Stimulated activated CD8-positive, alpha-beta memory T cell treated with anti-CD3 and anti-CD28 coated beads, Interleukin-7, amount 100 ng/mL, for 48 hours (primary cell): ENCODE measurements at regions not wholly inside any gene's neighbourhood (a gene's known extent, or its start where the extent isn't known, plus 50 kb on each side); places are given as distances from the start of the nearest gene placed in this dataset.
A peak's percentile ranks its signal among the peaks of the same experiment; 100 is the strongest.
"Not testable (repeated sequence)": the region's sequence is repeated elsewhere in the genome, so short reads cannot be mapped to it uniquely, and the experiment has no call there.

Experiments
- DNase-seq, 2 donors: peaks; one replicate each; pipeline ENCODE4 v3.0.0-alpha.2; 2020; ENCODE audit warnings: low read depth in 1 of 2; ENCODE audit errors: extremely low read depth in 1 of 2

DNA sequence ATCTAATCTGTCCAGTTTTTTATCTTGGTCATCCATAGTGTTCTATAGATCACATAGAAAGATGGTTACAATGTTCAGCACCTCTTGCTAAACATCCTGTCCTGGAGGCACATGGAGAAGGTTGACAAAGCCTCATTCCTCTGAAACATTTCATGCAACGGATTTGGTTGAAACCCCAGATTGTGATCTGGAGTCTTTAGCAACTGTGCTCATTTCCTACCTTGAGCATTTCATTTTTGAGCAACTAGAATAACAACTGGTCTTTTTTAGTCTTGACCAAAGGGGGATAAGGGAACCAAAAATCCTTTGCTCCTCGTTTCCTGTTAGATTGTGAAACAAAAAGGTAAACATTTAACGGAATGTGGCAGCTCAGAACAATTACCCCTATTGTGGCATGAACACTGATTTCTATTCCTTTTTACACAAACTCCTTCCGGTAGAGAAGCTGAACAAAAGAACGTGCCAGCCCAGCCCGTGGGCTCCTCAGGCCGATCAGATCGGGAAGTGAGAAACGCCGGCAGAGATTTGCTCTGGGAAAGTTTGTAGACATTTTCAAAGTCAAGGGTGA, 94.7 kb upstream of the ERRFI1 start:
- DNase-seq, result no peak

DNA sequence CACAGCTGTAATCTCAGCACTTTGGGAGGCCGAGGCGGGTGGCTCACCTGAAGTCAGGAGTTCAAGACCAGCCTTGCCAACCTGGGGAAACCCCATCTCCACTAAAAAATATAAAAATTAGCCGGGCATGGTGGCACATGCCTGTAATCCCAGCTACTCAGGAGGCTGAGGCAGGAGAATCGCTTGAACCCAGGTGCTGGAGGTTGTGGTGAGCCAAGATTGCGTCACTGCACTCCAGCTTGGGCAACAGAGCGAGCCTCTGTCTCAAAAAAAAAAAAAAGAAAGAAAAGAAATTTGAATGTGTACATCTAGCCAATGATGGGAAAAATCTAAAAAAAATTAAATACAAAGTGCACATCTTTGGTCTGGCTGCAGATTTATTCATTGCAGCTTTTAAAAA, 92.6 kb upstream of the ERRFI1 start:
- DNase-seq, result not testable (repeated sequence)

DNA sequence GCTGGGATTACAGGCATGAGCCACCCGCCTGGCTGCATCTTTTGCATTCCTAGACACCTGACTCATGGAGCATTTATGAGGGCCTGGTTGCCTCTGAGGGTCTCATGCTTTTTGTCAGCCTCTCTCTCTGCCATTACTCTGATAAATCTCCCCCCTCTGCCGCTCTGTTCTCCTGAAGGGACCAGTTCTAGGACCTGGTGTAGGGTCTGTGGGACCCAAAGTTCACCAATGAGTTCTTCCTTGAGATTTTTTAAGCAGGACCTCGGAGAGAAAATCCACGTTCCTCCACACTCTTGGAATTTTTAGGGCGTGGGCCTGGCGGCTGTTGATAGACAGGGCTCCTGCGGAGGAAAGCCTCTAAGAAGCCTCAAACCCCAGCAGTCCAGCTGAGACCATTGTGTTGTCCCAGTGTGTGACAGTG, 91.9 kb upstream of the ERRFI1 start:
- no peak for DNase-seq

DNA sequence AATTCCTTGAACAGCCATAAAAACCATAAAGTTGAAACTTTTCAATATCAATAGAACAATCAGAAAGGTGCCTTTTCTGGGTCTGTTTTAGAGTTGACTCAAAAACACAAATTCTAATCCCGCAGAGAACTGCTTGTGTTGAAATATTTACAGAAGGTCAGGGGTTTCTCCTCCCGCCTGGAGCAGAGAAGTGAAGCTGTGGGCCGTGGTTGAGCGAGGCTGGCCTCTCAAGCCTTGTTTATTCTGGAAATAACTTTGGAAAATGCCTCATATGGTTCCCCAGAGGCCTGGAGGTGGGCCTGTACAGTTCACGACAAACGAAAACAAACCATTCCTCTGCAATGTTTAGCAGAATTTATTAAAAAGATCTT, 90.8 kb upstream of the ERRFI1 start:
- no peak for DNase-seq

DNA sequence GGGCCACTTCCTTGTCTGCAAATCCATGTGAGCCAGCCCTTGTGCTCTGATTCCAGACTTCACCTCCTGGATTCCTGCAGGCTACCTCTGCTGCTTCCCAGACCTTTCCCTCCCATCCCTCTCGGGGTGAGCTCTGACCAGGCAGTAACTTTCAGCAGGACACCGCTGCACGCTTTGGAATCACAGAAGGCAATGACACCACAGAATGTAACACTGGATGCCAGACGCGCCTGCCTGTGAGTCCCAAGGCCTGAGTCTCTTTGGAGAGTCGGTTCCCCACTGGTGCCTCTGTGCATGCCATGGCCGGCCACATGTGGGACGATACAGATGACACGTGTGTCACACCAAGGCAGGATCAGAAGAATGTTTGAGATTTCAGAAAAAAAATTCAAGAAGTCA, 89.7 kb upstream of the ERRFI1 start:
- DNase-seq, result no peak

DNA sequence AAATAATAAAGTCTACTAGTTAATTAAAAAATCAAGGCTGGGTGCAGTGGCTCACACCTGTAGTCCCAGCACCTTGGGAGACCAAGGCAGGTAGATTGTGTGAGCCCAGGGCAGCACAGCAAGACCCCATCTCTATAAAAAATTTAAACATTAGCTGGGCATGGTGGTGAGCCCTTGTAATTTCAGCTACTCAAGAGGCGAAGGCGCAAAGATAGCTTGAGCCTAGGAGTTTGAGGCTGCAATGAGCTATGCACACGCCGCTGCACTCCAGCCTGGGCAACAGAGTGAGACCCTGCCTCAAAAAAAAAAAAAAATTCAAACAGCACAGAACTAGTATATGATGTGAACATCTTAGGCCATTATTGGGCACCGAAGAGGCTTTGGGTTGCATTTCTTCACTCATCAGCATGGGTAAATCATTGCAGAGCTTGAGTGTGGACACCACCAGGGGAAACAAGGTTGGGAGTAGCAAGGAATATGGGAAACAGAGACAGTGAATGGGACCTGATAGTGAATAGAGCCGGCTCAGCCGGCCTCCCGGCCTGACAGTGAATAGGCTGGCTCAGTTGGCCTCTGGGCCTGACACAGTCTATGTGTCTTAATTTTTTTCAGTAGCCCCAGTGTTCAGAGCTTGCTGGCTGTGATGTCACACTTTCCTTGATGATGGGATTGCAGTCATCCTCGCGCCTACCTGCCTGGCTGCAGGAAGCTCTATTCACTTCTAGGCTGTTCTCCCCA, 89.1 kb upstream of the ERRFI1 start:
- no peak for DNase-seq

DNA sequence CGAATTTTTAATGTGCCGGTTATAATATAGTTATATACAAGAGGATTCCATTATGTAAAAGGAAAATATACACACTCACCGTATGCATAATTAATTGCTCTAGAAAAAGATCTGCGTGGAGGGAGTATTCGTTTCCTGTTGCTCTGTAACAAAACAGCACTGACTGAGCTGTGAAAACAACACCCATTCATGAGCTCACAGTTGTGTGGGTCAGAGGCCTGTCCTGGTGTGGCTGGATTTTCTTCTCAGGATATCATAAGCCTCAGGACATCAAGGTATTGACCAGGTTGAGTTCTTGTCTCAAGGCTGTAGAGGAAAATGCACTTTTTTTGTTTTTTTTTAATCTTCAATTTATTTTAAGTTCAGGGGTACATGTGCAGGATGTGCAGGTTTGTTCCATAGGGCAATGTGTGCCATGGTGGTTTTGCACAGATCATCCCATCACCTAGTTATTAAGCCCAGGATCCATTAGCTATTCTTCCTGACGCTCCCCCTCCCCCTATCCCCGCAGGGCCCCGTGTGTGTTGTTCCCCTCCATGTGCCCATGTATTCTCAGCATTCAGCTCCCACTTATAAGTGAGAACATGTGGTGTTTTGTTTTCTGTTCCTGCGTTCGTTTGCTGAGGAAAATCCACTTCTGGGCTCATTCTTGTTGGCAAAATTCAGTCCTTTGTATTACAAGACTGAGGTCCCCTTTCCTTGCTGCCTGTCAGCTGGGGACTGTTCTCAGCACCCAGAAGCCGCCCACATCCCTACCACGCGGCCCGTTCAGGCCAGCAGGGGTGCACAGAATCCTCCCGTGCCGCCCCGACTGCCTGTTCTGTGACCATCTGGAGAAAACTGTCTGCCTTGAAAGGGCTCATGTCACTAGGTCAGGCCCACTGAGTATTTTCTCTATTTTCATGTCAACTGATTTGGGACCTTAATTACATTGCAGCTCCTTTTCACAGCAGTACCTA, 87.4 kb upstream of the ERRFI1 start:
- no peak for DNase-seq

DNA sequence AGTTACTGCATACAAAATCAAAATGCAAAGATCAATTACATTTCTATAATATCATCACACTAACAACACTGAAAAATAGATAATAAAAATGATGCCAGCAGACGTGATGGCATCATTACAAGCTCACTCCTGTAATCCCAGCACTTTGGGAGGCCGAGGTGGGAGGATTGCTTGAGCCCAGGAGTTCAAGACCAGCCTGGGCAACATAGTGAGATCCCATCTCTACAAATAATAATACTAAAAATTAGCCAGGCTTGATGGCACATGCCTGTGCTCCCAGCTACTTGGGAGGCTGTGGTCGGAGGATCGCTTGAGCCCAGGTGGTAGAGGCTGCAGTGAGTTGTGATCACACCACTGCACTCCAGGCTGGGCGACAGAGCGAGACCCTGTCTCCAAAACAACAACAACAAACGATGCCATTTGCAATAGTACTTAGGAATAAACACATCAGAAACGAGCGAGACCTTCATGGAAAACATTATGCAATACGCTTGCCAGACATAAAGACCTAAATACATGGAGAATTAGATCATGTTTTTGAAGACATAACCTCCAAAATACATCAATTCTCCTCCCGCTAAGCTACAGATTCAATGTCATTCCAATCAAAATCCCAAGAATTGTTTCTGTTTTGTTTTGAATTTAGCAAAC, 86.6 kb upstream of the ERRFI1 start:
- no peak for DNase-seq

DNA sequence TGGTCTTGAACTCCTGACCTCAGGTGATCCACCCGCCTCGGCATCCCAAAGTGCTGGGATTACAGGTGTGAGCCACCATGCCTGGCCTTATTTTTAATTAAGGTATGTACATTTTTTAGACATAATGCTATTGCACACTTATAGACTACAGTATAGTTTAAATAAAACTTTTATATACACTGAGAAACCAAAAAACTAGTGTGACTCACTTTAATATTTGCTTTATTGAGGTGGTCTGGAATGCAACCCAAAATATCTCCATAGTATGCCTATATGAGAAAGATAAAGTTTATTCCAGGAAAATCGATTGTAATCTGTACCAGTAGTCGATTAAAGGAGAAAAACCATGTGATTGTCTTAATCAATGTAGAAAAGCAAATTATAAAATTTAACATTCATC, 85.5 kb upstream of the ERRFI1 start:
- no peak for DNase-seq

DNA sequence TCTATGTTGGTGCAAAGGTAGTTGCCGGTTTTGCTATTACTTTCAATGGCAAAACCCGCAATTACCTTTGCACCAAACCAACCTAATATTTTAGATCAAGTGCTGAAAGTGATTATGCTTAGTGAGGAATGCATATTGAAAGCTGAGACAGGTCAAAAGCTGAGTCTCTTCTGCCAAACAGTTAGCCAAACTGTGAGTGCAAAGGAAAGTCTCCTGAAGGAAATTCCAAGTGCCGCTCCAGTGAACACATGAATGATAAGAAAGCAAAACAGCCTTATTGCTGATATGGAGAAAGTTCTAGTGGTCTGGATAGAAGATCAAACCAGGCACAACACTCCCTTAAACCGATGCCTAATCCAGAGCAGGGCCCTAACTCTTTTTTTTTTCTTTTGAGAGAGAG, 83.1 kb upstream of the ERRFI1 start:
- DNase-seq, result no peak

DNA sequence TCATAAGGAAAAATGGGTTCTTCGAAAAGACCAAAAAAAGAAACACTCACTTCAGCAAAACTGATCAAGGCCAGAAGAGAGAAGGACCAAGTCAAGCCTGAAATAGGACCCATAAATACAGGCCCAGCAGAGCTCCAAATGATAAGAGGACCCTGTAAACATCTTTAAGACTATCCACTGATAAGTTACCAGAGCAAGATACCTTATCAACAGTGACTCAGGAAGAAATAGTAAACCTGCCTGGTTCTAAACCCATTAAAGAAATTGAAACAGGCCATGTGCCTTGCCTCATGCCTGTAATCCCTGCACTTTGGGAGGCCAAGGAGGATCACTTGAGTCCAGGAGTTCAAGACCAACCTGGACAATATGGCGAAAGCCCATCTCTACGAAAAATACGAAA, 81.8 kb upstream of the ERRFI1 start:
- no peak for DNase-seq

DNA sequence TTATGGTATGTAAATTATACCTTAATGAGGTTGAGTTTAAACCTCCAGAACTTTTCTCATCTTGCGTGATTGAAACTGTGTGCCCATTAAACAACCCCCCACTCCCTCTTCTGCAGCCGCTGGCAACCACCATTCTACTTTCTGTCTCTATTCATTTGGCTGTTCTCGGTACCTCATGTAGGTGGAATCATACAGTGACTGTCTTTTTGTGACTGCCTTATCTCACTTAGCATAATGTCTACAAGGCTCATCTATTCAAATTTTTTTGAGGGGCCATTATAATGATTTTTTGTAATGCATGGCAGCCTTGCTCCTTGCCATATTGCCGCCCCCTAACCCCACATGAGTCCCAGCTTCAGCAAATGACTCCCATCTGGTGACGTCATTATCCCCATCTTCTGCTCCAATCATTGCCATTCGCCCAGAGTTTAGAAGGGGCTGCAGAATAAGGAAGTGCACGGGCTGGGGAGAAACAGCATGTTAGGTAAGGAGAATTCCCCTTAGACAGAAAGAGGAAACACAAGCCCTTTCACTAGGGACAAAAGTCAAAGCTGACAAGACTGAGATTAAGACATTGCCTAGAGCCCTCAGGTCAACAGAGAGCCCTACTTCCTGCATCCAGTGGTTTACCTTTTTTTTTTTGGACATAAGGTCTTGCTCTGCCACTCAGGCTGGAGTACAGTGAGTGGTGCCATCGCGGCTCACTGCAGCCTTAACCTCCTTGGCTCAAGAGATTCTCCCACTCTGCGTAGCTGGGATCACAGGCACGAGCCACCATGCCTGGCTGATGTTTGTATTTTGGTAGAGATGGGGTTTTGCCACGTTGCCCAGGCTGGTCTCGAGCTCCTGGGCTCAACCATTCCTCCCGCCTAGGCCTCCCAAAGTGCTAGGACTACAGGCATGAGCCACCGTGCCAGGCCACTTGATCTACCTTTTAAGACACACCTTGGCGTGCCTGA, 78.4 kb upstream of the ERRFI1 start:
- DNase-seq, result no peak

DNA sequence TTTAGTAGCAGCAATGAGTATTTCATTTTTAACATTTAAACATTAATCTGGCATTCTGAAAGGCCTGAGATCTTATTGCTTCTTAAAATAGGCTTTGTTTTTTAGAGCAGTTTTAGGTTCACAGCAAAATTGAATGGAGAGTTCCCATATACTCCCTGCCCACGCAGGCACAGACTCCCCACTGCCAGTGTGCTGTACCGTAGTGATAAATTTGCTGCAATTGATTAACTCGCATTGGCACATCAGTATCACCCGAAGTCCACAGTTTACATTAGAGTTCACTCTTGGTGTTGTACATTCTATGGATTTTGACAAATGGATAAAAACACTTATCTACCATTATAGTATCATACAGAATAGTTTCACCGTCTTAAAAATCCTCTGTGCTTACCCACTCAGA, 71.8 kb upstream of the ERRFI1 start:
- no peak for DNase-seq

DNA sequence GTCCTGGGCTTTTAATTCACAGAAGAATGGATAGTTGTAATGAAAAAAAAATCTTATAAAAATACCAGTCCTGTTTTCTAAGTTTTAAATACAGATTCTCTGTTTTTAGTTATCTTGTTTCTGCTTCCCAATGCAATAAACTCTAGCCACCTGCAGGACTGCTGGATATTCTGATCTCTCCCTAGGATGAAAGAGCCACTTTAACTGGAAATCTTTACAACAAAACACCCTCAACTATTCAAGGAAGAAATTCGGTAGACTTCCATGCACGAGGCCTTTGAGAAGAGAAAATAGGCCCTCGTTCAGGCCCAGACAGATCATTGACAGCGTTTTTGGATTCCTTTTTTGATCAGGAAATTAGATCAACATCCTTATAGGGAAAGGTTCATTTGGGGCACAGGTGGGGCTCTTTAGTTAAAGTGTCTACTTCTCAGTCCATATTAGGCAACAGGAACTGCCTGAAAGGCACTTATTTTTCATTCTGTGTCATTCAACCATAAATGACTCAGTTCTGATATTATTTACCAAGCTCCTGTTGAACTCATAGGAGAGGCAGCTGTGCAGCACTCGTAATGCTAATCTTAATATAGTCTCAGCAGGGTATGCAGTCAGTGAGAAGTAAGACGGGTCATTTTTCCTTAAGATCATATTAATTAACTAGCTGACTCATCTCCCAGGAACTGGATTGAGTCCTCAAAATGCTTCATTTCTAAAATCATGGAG, 71.1 kb upstream of the ERRFI1 start:
- DNase-seq, result peak in 1 of 2 donors; percentile 26

DNA sequence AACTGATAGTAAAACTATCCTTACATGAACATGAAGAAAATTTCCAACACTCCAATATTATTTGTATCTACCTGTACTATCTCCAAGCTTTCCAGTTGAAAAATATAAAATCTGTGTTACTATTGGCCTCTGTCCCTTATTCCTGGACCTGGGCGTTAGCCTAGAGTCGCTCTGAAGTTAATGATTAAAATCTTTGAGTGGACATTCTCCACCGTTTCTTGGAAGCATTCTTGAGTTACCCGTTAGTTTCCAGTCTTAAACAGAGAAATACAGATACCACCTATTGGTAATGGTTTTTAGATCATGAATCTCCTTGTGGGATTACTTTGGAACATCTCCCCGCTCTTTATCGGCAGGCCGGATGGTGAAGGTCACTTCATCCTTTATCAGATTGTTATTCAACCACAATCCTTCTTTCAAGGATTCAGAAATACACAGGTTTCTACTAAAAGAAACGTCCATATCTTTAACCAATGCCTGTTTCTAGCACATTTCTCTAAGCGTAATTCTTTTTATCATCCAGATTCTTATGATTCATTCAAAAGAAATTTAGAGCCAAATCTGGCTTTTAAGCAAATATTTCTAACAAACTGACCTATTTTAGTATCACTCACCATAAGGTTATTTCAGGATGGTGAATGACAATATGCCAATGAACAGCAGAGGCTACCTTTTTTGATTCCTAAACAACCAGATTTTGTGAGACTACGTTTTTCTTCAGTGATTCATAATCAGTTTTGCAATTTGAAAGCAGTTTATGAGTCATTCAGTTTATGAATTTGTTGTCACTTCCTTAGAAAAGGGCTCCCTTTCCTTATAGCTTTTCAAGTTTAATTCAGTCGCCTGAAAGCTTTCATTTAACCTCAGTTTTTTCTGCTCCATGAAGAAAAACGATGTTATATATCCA, 70.2 kb upstream of the ERRFI1 start:
- no peak for DNase-seq

DNA sequence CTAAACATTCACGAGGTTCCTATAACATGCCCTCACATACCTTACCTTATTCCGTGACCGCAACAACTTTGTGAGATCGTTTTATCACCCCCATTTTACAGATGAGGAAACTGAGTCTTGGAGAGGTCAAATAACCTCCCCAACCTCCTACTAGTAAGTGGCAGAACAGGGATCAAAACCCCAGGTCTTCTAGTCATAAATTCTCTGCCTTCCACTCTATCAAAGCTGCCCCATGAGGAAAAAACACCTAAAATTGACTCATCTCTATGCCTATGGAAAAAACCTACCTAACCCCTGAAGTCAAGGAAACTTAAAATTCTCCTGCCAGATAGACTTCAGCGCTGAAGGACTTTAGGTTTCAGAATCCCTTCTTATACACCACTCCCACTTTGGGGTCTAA, 69.5 kb upstream of the ERRFI1 start:
- DNase-seq, result no peak

DNA sequence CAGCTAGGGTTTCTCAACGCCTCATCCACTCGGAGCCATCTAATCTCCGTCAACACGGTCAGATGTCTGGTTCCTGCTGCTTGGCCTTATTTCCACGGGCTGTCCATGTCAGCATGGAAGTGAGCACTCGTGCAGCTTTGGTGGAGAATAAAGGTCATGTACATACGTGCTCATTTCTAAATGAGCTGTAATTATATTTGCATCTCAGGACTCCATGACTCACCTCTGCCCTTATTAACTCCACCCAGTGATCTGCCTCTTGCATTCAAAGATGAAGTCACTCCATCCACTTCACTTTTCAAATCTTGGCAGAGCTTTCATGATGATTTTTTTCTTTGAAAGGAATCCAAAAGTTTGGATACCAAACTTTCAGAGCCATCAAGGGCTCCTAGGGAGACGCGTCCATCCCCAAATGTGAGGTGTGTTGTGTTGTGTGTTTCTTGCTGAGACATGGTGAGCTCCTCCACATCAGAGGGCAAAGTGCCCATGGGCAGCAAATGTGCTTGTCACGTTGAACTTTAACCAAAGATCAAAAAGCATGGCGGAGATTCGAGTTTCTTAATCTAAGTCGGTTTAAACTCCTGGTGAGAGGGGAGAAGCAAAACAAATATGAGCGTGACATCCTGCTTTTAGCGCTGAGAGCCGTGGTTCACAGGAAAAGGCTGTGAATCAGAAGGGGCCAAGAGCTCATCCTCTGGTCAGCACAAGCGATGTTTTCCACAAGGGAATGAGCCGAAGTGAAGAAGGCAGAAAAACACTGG, 68.6 kb upstream of the ERRFI1 start:
- no peak for DNase-seq
